Right cardiac atrium (tissue), 5 donors: ENCODE measurements at regions not wholly inside any gene's neighbourhood (a gene's known extent, or its start where the extent isn't known, plus 50 kb on each side); places are given as distances from the start of the nearest gene placed in this dataset.
A peak's percentile ranks its signal among the peaks of the same experiment; 100 is the strongest.

Experiments used
- ATAC-seq, 2 donors: fragments of 200-7000 bp; cut with Tn5 transposase; one replicate each; pipeline versions ENCODE4 v1.8.0 to v1.9.1; 2020; ENCODE audit warnings: moderate library complexity in 2 of 2, mild to moderate bottlenecking in 1 of 2
- DNase-seq, 3 donors: peaks; one replicate each; pipeline ENCODE4 v3.0.0-alpha.2; 2020
- H3K27ac ChIP-seq: one replicate; pipeline ENCODE4 v1.5.1; 2013; ENCODE audit warnings: mild to moderate bottlenecking, low read length, control low read depth, moderate library complexity
- H3K27me3 ChIP-seq: one replicate; pipeline ENCODE4 v1.6.1; 2013; ENCODE audit not compliant: control insufficient read depth, insufficient read depth
- H3K4me1 ChIP-seq: one replicate; pipeline ENCODE4 v1.6.1; 2013; ENCODE audit warnings: low read length; ENCODE audit not compliant: control insufficient read depth, insufficient read depth
- H3K4me3 ChIP-seq: one replicate; pipeline ENCODE4 v1.5.1; 2013; ENCODE audit warnings: low read length, control low read depth
- H3K9me3 ChIP-seq: one replicate; pipeline ENCODE4 v1.6.1; 2013; ENCODE audit warnings: low read length; ENCODE audit not compliant: control insufficient read depth
- WGBS: extraction: QIAGEN DNeasy Blood & Tissue Kit; methylation state at CpG from one replicate; pipeline ENCODE4 v1.1.7; 2013; 5-methylcytosine and 5-hydroxymethylcytosine counted together
- intact Hi-C, 4 donors: fragments of 100-400 bp; cut with DNase I; formaldehyde crosslinking; loops; one replicate each; pipeline versions ENCODE4 v1.11.0 to v1.14.0; 2022 to 2023
- donor health status: healthy with polysubstance abuse.
- donor health status: DM: no; HTN: yes; CAD: no.
- donor health status: DM: no; HTN: no; CAD: no.
- donor health status: DM: no; HTN: yes; CAD: no; lungs with severe emphysema.
- donor health status: DM: yes; HTN: yes; CAD: no.

GRCh38 chr2:17164550-17164949 is 353.7 kb downstream of the RAD51AP2 start:
- Histone ChIP-seq H3K27ac (no peak overlapping the region), H3K4me3 (no peak overlapping the region), H3K4me1 (no peaks in the 10 kb centered on the region), H3K27me3 (no peaks in the 10 kb centered on the region), H3K9me3 (no peaks in the 10 kb centered on the region)
- intact Hi-C loops, result no loop called here
- WGBS, result 92% methylated on average over 1 of the region's 1 CpG
- ATAC-seq (no peak), DNase-seq (no peak)

GRCh38 chr2:17163638-17164037 is 354.6 kb downstream of the RAD51AP2 start:
- intact Hi-C loops, result no loop called here
- H3K27me3 ChIP-seq, result no peaks in the 10 kb centered on the region
- H3K4me3 ChIP-seq, result no peak overlapping the region
- H3K27ac ChIP-seq, result no peak overlapping the region
- DNase-seq (no peak), ATAC-seq (no peak)
- 59% methylated on average over 2 of the region's 2 CpGs for WGBS
- no peaks in the 10 kb centered on the region for H3K9me3 ChIP-seq
- no peaks in the 10 kb centered on the region for H3K4me1 ChIP-seq

GRCh38 chr2:17162713-17163112 is 355.5 kb downstream of the RAD51AP2 start:
- WGBS, result 53% methylated on average over 2 of the region's 2 CpGs
- no peaks in the 10 kb centered on the region for H3K9me3 ChIP-seq
- H3K27ac ChIP-seq, result no peak overlapping the region
- ATAC-seq, result no peak
- H3K4me3 ChIP-seq, result no peak overlapping the region
- H3K4me1 ChIP-seq, result no peaks in the 10 kb centered on the region
- H3K27me3 ChIP-seq, result no peaks in the 10 kb centered on the region
- intact Hi-C loops, result no loop called here
- no peak for DNase-seq

- Histone ChIP-seq H3K4me1 (no peaks in the 10 kb centered on the region), H3K27me3 (no peaks in the 10 kb centered on the region), H3K27ac (no peak overlapping the region), H3K9me3 (no peaks in the 10 kb centered on the region), H3K4me3 (no peak overlapping the region)
- ATAC-seq, result no peak
- no peak for DNase-seq
- 89% methylated on average over 1 of the region's 1 CpG for WGBS
- intact Hi-C loops, result no loop called here
These were observed 357.6 kb downstream of the RAD51AP2 start for GRCh38 chr2:17160594-17160993.

- no peak for DNase-seq
- no peak overlapping the region for H3K27ac ChIP-seq
- no peaks in the 10 kb centered on the region for H3K27me3 ChIP-seq
- no peak overlapping the region for H3K4me3 ChIP-seq
- no peaks in the 10 kb centered on the region for H3K4me1 ChIP-seq
- intact Hi-C loops, result no loop called here
- no peaks in the 10 kb centered on the region for H3K9me3 ChIP-seq
- 41% methylated on average over 2 of the region's 2 CpGs for WGBS
- no peak for ATAC-seq
These were observed 362.2 kb downstream of the RAD51AP2 start for GRCh38 chr2:17156086-17156485.

GRCh38 chr2:17149945-17150344 is 368.3 kb downstream of the RAD51AP2 start:
- intact Hi-C loops, result loop anchor here in 1 of 4 donors (5.0 kb wide), 1 partner anchor 378 kb away; no protein-coding TSS in a partner anchor
- H3K27ac ChIP-seq, result no peak overlapping the region
- H3K4me1 ChIP-seq, result no peaks in the 10 kb centered on the region
- no peaks in the 10 kb centered on the region for H3K27me3 ChIP-seq
- 87% methylated on average over 4 of the region's 4 CpGs for WGBS
- no peak overlapping the region for H3K4me3 ChIP-seq
- ATAC-seq (no peak), DNase-seq (no peak)
- no peaks in the 10 kb centered on the region for H3K9me3 ChIP-seq

- ATAC-seq (no peak), DNase-seq (peak in 1 of 3 donors; percentile 65)
- intact Hi-C loops, result loop anchor here in 1 of 4 donors (5.0 kb wide), 1 partner anchor 376 kb away; no protein-coding TSS in a partner anchor
- H3K27me3 ChIP-seq, result no peaks in the 10 kb centered on the region
- no peak overlapping the region for H3K4me3 ChIP-seq
- no peaks in the 10 kb centered on the region for H3K9me3 ChIP-seq
- H3K4me1 ChIP-seq, result no peaks in the 10 kb centered on the region
- WGBS, result 51% methylated on average over 8 of the region's 8 CpGs
- H3K27ac ChIP-seq, result no peak overlapping the region
These were observed 369.7 kb downstream of the RAD51AP2 start for GRCh38 chr2:17148407-17149145.

- 84% methylated on average over 1 of the region's 1 CpG for WGBS
- ATAC-seq, result no peak
- DNase-seq, result no peak
- H3K27me3 ChIP-seq, result no peaks in the 10 kb centered on the region
- H3K4me3 ChIP-seq, result no peak overlapping the region
- H3K27ac ChIP-seq, result no peak overlapping the region
- no peaks in the 10 kb centered on the region for H3K9me3 ChIP-seq
- intact Hi-C loops, result loop anchor here in 1 of 4 donors (5.0 kb wide), 1 partner anchor 374 kb away; no protein-coding TSS in a partner anchor
- H3K4me1 ChIP-seq, result no peaks in the 10 kb centered on the region
These were observed 371.9 kb downstream of the RAD51AP2 start for GRCh38 chr2:17146358-17146757.

- no peak overlapping the region for H3K27ac ChIP-seq
- DNase-seq (no peak), ATAC-seq (no peak)
- intact Hi-C loops, result no loop called here
- no peaks in the 10 kb centered on the region for H3K27me3 ChIP-seq
- H3K9me3 ChIP-seq, result no peaks in the 10 kb centered on the region
- no peak overlapping the region for H3K4me3 ChIP-seq
- WGBS, result 65% methylated on average over 2 of the region's 2 CpGs
- H3K4me1 ChIP-seq, result no peaks in the 10 kb centered on the region
These were observed 381.4 kb downstream of the RAD51AP2 start for GRCh38 chr2:17136877-17137276.

GRCh38 chr2:17136231-17136630 is 382.0 kb downstream of the RAD51AP2 start:
- WGBS, result 60% methylated on average over 3 of the region's 3 CpGs
- no peaks in the 10 kb centered on the region for H3K9me3 ChIP-seq
- no peak for ATAC-seq
- no peak for DNase-seq
- H3K27ac ChIP-seq, result no peak overlapping the region
- intact Hi-C loops, result no loop called here
- H3K4me1 ChIP-seq, result no peaks in the 10 kb centered on the region
- H3K4me3 ChIP-seq, result no peak overlapping the region
- no peaks in the 10 kb centered on the region for H3K27me3 ChIP-seq

- Histone ChIP-seq H3K27me3 (no peaks in the 10 kb centered on the region), H3K9me3 (no peaks in the 10 kb centered on the region), H3K4me3 (no peak overlapping the region), H3K4me1 (no peaks in the 10 kb centered on the region), H3K27ac (no peak overlapping the region)
- intact Hi-C loops, result no loop called here
- no peak for ATAC-seq
- 89% methylated on average over 1 of the region's 1 CpG for WGBS
- DNase-seq, result no peak
These were observed 382.6 kb downstream of the RAD51AP2 start for GRCh38 chr2:17135619-17136018.
